Naive B cell (primary cell): ENCODE measurements at regions not wholly inside any gene's neighbourhood (a gene's known extent, or its start where the extent isn't known, plus 50 kb on each side); places are given as distances from the start of the nearest gene placed in this dataset.
"Not testable (repeated sequence)": the region's sequence is repeated elsewhere in the genome, so short reads cannot be mapped to it uniquely, and the experiment has no call there.

Experiments used
- ATAC-seq, 2 donors: fragments of 150-1000 bp; cut with Tn5 transposase; 2 replicates each; pipeline ENCODE4 v1.10.0; 2021; ENCODE audit warnings: low read depth in 2 of 2, mild to moderate bottlenecking in 2 of 2, moderate library complexity in 2 of 2
- DNase-seq: peaks from one replicate; pipeline ENCODE4 v3.0.0; 2022
- H3K27ac Mint-ChIP-seq, 6 donors: one replicate each; pipeline ENCODE4 v1.8.0; 2020 to 2022; ENCODE audit warnings: mild to moderate bottlenecking in 6 of 6, mixed read lengths in 6 of 6, moderate library complexity in 5 of 6, inconsistent platforms in 2 of 6
- H3K27me3 Mint-ChIP-seq, 3 donors: one replicate each; pipeline ENCODE4 v1.8.0; 2021 to 2022; ENCODE audit warnings: mixed read lengths in 3 of 3, mild to moderate bottlenecking in 1 of 3
- H3K36me3 Mint-ChIP-seq, 2 donors: one replicate each; pipeline ENCODE4 v1.8.0; 2020 to 2022; ENCODE audit warnings: mixed read lengths in 2 of 2, inconsistent platforms in 1 of 2, mild to moderate bottlenecking in 1 of 2
- H3K4me1 Mint-ChIP-seq, 3 donors: one replicate each; pipeline ENCODE4 v1.8.0; 2020 to 2022; ENCODE audit warnings: mixed read lengths in 3 of 3, inconsistent platforms in 1 of 3, mild to moderate bottlenecking in 1 of 3, moderate library complexity in 1 of 3
- H3K4me3 Mint-ChIP-seq, 8 donors: one replicate each; pipeline ENCODE4 v1.8.0; 2020 to 2022; ENCODE audit warnings: mild to moderate bottlenecking in 8 of 8, mixed read lengths in 8 of 8, moderate library complexity in 8 of 8, inconsistent platforms in 2 of 8
- H3K9me3 Mint-ChIP-seq, 7 donors: one replicate each; pipeline ENCODE4 v1.8.0; 2020 to 2022; ENCODE audit warnings: mixed read lengths in 7 of 7, mild to moderate bottlenecking in 5 of 7, inconsistent platforms in 2 of 7, moderate library complexity in 1 of 7

DNA sequence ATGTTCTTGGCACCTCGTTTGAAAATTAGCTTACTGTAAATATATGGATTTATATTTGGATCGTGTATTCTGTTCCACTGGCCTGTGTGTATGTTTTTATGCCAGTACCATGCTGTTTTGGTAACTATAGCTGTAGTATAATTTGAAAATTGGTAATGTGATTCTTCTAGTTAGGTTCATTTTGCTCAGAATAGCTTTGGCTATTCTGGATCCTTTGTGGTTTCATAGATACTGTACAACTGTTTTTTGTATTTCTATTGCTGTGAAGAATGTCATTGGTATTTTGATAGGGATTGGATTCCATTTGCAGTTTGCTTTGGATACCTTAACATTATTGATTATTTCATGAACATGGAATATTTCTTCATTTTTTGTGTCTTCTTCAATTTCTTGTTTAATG, 490.2 kb downstream of the BRINP3 start:
- Mint-ChIP-seq H3K27me3 (no peaks in the 10 kb centered on the region), H3K9me3 (peaks cover 4 to 29% (median 6%) of the 10 kb centered on the region in 7 donors), H3K27ac (no peak overlapping the region), H3K4me3 (no peak overlapping the region), H3K4me1 (no peaks in the 10 kb centered on the region), H3K36me3 (peaks cover 4 to 7% of the 10 kb centered on the region in 2 donors)
- DNase-seq, result no peak
- ATAC-seq, result no peak

DNA sequence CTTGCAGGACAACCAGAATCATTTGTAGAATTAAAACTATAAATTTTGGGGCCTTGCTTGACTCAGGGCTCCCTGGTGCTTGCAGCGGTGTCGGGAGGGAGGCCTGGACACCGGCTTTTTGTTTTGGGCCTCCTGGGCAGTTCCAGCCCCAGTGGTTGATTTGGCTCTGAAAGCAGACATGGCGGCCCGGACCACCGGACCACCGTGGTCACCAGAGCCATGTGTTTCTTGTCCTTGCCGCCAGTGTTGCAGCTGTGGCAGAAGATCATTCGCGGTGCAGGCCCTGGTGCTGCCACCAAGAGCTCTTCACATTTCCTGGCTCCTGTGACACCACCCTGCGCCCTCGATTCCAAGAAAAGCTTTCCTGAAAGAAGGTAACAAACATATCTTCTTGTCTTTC, 484.8 kb downstream of the BRINP3 start:
- ATAC-seq (no peak), DNase-seq (no peak)
- peaks cover 5 to 39% (median 11%) of the 10 kb centered on the region in 7 donors for H3K9me3 Mint-ChIP-seq
- H3K36me3 Mint-ChIP-seq, result peaks cover 4 to 8% of the 10 kb centered on the region in 2 donors
- no peaks in the 10 kb centered on the region for H3K27me3 Mint-ChIP-seq
- H3K4me3 Mint-ChIP-seq, result no peak overlapping the region
- no peak overlapping the region for H3K27ac Mint-ChIP-seq
- no peaks in the 10 kb centered on the region for H3K4me1 Mint-ChIP-seq

DNA sequence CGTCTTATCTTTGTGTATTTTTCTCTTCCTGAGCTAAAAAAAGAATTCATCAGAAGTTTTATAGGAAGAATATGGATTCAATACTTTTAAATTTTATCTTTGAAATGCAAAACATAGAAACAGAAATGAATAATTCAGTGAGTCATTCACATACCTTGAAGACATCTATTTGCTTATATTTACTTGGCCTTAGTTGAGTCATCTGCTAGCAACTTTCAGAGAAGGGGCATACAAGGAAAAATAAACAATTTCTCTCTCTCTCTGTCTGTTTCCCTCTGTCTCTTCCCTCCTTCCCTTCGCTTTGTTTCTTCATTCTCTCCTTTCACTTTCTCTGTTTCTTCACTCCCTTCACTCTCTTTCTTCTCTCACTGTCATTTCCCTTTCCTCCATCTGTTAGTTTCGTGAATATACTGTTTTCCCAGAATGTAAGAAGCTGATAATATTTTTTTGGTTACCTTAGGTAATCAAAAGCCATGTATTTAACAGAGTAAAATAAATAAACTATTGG, 477.2 kb downstream of the BRINP3 start:
- H3K4me1 Mint-ChIP-seq, result no peaks in the 10 kb centered on the region
- H3K27me3 Mint-ChIP-seq, result no peaks in the 10 kb centered on the region
- no peak overlapping the region for H3K27ac Mint-ChIP-seq
- no peak overlapping the region for H3K4me3 Mint-ChIP-seq
- ATAC-seq (no peak), DNase-seq (no peak)
- H3K9me3 Mint-ChIP-seq, result peaks cover 0 to 9% (median 3%) of the 10 kb centered on the region in 7 donors
- H3K36me3 Mint-ChIP-seq, result no peaks in the 10 kb centered on the region

DNA sequence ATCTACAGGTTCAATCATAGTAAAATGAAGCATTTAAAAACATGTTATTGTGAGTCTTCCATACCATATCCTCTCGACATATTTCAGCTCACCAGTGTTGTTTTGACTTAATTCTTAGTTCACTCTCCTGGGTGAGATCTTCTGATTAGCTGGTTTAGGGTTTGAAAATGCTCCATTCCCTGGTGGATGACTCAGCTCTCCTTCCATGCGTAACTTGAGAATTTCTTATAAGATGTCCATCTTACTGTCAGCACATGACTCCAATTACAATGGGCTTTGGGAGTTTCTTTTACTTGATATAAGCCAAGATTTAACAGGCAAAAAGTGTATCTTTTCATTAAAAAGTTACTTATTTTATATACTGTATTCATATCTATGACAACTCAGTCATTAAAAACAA, 476.5 kb downstream of the BRINP3 start:
- no peak overlapping the region for H3K27ac Mint-ChIP-seq
- H3K9me3 Mint-ChIP-seq, result peaks cover 0 to 11% (median 3%) of the 10 kb centered on the region in 7 donors
- H3K36me3 Mint-ChIP-seq, result no peaks in the 10 kb centered on the region
- no peak overlapping the region for H3K4me3 Mint-ChIP-seq
- ATAC-seq, result no peak
- H3K4me1 Mint-ChIP-seq, result no peaks in the 10 kb centered on the region
- DNase-seq, result no peak
- H3K27me3 Mint-ChIP-seq, result no peaks in the 10 kb centered on the region

DNA sequence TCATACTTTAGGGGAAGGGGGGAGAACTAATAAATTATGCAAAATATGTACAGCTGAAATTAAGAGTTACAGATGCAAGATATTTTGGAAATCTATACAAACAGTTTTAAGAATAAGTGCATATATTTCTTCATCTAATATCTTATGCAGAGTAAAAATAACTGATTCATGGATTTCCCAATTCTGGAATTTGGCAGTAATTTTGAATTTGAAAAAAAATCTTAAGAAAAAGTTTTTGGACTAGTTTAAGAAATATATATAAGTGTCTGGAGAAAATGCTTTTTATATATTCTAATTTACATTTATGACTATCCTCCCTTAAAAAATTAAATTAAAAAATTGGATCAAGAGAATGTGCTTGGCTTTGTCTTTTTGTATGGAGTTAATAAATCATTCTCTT, 474.3 kb downstream of the BRINP3 start:
- no peak for ATAC-seq
- no peaks in the 10 kb centered on the region for H3K4me1 Mint-ChIP-seq
- no peak for DNase-seq
- H3K27me3 Mint-ChIP-seq, result no peaks in the 10 kb centered on the region
- peaks cover 0 to 12% (median 7%) of the 10 kb centered on the region in 7 donors for H3K9me3 Mint-ChIP-seq
- H3K27ac Mint-ChIP-seq, result no peak overlapping the region
- no peaks in the 10 kb centered on the region for H3K36me3 Mint-ChIP-seq
- no peak overlapping the region for H3K4me3 Mint-ChIP-seq

DNA sequence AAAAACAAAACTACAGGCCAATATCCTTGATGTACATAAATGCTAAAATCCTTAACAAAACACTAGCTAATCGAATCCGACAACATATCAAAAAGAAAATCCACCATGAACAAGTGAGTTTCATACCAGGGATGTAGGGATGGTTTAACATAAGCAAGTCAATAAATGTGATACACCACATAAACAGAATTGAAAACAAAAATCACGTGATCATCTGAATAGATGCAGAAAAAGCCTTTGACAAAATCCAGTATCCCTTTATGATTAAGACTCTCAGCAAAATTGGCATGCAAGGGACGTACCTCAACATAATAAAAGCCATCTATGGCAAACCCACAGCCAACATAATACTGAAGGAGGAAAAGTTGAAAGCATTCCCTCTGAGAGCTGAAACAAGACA, 466.1 kb downstream of the BRINP3 start:
- Mint-ChIP-seq H3K4me1 (no peaks in the 10 kb centered on the region), H3K9me3 (peaks cover 0 to 28% (median 6%) of the 10 kb centered on the region in 7 donors), H3K4me3 (no peak overlapping the region), H3K36me3 (no peaks in the 10 kb centered on the region), H3K27ac (no peak overlapping the region), H3K27me3 (no peaks in the 10 kb centered on the region)
- DNase-seq (no peak), ATAC-seq (no peak)

DNA sequence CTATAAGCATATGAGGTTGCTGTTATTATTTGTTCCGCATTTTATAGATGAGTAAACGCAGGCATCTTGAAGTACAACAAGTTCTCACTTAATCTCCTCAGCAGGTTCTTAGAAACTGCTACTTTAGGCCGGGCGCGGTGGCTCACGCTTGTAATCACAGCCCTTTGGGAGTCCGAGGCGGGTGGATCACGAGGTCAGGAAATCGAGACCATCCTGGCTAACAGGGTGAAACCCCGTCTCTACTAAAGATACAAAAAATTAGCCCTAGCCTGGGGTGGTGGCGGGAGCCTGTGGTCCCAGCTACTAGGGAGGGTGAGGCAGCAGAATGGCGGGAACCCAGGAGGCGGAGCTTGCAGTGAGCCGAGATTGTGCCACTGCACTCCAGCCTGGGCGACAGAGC, 458.5 kb downstream of the BRINP3 start:
- H3K9me3 Mint-ChIP-seq, H3K4me3 Mint-ChIP-seq, H3K36me3 Mint-ChIP-seq, H3K27ac Mint-ChIP-seq, ATAC-seq, DNase-seq, H3K4me1 Mint-ChIP-seq, H3K27me3 Mint-ChIP-seq: not testable (repeated sequence)

DNA sequence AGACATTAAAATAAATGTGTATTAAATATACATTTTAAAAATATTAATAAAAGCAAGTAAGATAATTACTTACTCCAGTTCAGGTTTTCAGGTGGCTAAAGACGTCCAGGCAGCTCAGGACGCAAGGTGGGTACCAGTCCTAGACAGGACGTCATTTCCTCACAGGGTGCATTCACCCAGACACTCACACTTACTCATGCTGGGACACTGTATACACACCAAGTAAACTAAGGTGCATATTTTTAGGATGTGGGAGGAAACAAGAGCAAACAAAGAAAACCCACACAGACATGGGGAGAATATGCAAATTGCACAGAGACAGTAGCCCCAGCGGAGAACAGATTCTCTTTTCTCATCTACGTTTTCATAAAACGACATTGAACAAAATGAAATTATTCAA, 457.9 kb downstream of the BRINP3 start:
- H3K36me3 Mint-ChIP-seq, result no peaks in the 10 kb centered on the region
- H3K9me3 Mint-ChIP-seq, result peaks cover 0 to 7% (median 1%) of the 10 kb centered on the region in 7 donors
- no peak for ATAC-seq
- no peak overlapping the region for H3K4me3 Mint-ChIP-seq
- no peaks in the 10 kb centered on the region for H3K4me1 Mint-ChIP-seq
- DNase-seq, result no peak
- H3K27me3 Mint-ChIP-seq, result no peaks in the 10 kb centered on the region
- no peak overlapping the region for H3K27ac Mint-ChIP-seq

DNA sequence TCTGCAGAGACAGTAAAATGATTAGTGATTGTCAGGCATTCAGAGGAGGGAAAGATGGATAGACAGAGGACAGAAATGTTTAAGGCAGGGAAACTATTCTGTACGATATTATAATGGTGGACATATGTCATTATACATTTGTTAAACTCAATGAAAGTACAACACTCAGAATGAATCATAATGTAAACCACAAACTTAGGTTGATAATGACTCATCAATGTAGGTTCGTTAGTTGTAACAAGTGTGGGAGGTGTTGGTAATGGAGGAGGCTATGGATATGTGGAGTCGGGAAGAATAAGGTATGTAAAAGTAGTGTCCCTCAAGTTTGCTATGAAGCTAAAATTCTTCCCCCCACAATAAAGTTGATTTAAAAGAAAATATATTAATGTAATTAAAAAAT, 455.0 kb downstream of the BRINP3 start:
- no peak for DNase-seq
- Mint-ChIP-seq H3K9me3 (peaks cover 0 to 7% (median 2%) of the 10 kb centered on the region in 7 donors), H3K4me1 (no peaks in the 10 kb centered on the region), H3K27ac (no peak overlapping the region), H3K27me3 (no peaks in the 10 kb centered on the region), H3K4me3 (no peak overlapping the region), H3K36me3 (no peaks in the 10 kb centered on the region)
- no peak for ATAC-seq

DNA sequence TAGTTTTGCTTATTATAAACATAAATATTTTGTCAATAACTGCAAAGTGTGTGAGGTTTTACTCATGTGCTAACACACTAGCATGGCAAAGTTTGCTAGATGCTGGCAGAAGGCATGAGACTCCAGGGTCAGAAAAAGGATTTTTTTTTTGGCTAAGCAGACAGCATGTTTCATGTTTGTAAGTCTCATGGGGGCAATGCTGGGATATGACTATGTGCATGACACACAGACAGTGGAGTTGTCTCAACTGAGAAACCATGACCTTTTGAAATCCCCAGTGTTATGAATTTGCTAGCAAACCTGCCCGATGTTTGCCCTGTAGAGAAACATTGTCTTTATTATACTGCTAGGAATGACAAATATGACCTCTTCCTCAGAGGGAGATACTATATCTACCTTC, 448.2 kb downstream of the BRINP3 start:
- H3K4me3 Mint-ChIP-seq, result no peak overlapping the region
- H3K36me3 Mint-ChIP-seq, result no peaks in the 10 kb centered on the region
- DNase-seq (no peak), ATAC-seq (no peak)
- peaks cover 0 to 9% (median 3%) of the 10 kb centered on the region in 7 donors for H3K9me3 Mint-ChIP-seq
- no peaks in the 10 kb centered on the region for H3K27me3 Mint-ChIP-seq
- no peak overlapping the region for H3K27ac Mint-ChIP-seq
- no peaks in the 10 kb centered on the region for H3K4me1 Mint-ChIP-seq

DNA sequence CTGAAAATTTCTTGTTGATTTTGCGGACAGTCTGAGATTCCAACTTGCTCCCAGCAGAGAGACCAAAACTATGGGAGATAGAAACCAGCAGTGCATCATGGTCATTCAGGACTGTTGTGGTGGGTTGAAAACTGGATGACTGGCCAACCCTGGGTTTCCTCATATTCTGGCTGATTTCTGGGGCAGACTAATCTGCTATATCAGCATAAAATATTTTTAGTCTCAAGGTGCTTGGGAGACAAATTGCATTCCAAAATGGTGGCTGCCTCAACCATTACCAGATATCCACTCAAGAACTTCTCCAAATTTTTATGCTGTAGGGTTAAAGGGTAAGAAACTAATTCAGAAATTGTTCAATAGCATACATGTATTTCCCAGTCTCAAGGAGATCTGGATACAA, 434.0 kb downstream of the BRINP3 start:
- H3K27me3 Mint-ChIP-seq, result no peaks in the 10 kb centered on the region
- H3K4me1 Mint-ChIP-seq, result no peaks in the 10 kb centered on the region
- no peak overlapping the region for H3K27ac Mint-ChIP-seq
- no peak overlapping the region for H3K4me3 Mint-ChIP-seq
- H3K36me3 Mint-ChIP-seq, result no peaks in the 10 kb centered on the region
- peaks cover 0 to 9% (median 0%) of the 10 kb centered on the region in 7 donors for H3K9me3 Mint-ChIP-seq
- no peak for ATAC-seq
- no peak for DNase-seq

DNA sequence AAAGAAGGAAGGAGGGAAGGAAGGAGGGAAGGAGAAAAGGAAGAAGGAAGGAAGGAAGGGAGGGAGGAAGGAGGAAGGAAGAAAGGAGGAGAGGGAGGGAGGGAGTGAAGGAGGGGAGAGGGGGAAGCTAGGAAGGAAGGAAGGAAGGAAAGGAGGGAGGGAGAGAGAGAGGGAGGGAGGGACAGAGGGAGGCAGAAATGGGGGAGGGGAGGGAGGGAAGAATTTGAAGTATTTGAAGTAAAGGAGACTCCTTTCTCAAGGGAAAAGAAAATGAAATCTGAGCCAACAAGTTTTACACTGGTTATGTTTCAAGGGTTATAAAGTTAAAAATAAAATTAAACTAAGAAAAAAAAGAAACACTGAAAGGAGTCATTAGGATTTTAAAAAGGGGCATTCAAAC, 431.4 kb downstream of the BRINP3 start:
- Mint-ChIP-seq H3K27ac (no peak overlapping the region), H3K4me3 (no peak overlapping the region), H3K4me1 (no peaks in the 10 kb centered on the region), H3K9me3 (peaks cover 0 to 7% (median 0%) of the 10 kb centered on the region in 7 donors), H3K36me3 (no peaks in the 10 kb centered on the region), H3K27me3 (no peaks in the 10 kb centered on the region)
- no peak for ATAC-seq
- DNase-seq, result no peak
